Stimulated activated CD8-positive, alpha-beta memory T cell treated with anti-CD3 and anti-CD28 coated beads, Interleukin-4, amount 100 ng/mL, for 4 hours (primary cell): ENCODE measurements at regions not wholly inside any gene's neighbourhood (a gene's known extent, or its start where the extent isn't known, plus 50 kb on each side); places are given as distances from the start of the nearest gene placed in this dataset.

Experiments
- DNase-seq, 2 donors: peaks; one replicate each; pipeline ENCODE4 v3.0.0-alpha.2; 2020; ENCODE audit warnings: low read depth in 2 of 2, low spot score in 1 of 2

- no peak for DNase-seq
Observed at GRCh38 chr5:2453781-2454180, 297.7 kb downstream of the IRX2 start.

DNA sequence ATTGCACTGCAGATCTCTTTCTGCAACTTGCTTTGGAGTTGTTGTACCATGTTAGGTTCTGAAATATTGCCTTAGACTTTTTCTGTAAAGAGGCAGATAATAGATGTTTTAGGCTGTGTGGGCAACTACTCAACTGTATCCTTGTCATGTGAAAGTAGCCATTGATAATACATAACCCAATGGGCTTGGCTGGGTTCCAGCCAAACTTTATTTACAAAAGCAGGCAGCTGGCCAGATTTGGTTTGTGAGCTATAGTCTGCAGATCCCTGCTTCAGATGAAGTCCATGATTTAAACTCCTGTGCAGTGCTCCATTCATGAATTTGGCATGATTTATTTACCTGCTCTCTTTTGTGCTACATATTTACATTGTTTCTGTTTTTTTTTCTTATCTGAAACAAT is 300.4 kb downstream of the IRX2 start:
- no peak for DNase-seq

DNA sequence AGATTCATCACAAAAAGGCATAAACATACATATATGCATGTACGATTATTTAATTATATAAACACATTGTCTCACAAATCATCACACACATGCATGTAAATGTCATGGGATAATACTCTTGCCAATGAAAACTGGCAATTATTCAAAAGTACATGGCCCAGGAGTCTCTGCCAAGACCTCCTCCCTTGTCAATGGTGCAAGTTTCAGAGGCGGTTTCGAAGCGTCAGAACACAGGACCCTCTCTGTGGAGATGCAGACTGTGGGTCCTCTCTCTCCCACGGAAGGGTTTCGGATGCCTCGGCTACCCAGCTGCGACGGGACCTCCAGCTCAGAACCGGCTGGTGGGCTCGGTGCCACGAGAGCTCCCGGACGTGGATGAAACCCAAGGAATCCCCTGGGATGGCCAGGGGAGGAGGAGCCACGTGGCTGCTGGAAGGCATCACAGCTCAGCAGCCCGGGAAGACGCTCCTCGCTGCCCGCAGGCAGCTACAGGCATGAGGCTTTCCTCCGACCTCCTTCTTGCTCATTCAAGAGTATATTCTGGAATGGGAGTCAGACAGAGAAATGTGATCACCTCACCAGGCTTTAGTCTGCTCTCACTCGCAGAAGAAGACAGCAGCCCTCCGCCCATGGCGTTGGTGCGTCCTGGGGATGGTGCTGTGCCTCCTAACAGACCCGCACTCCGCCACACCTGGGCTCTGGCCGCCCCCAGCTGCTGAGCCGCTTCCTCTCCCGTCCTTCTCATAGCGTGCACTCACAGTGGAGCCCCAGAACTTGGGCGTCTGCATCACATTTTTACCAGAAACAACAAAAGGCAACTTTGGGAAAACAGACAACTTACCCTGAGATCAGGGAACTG is 308.8 kb downstream of the IRX2 start:
- DNase-seq = no peak

DNA sequence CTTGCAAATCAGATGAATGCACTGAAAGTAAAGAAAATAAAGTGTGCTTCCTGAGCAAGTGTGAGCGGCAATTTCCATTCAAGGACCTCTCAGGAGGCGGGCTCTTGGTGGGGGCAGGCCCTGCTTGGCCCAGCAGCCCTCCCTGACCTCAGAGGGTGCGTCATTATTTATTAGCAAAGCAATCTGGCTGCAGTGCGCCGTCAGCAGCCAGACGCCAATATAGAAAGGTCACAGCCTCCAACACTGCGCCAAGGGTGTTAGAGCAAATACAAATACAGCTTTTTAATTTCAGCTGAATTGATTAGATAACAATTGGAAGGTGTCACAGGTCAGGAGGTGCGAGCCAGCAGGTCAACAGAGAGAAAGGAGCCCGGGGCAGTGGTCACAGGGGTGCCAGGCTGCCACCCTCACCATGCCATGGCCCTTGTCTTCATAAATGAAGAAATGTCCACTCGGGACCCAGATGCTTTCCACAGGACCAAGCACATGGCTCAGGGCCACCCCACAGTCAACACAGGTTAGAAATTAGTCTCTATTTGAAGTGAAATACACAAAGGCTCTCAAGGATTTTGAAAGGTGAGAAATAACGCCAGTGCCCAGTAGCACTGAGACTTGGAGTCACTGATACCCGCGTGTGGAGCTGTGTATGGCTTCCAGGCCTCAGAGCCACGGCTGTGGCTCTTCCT is 309.8 kb downstream of the IRX2 start:
- DNase-seq = no peak

- no peak for DNase-seq
Observed at GRCh38 chr5:2439608-2440007, 311.9 kb downstream of the IRX2 start.

DNA sequence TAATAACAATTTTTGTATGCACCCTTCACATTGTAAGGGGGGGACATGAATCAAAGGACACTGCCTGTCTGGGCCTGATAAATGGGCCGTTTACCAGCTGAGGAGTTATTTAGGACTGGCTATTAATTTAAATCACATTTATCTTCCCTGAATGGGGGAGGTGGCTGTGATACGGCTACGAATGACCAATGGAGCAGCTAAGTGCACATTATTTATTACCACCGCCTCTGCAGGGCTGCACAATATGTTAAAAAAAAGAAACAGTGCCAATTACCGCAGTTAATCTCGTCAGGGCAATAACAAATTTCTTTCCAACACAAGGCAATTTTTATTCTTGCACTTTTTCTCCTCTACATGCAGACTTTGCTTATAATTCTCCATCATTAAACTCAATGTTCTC is 318.4 kb downstream of the IRX2 start:
- no peak for DNase-seq

- no peak for DNase-seq
Observed at GRCh38 chr5:2432076-2432920, 319.2 kb downstream of the IRX2 start.

DNA sequence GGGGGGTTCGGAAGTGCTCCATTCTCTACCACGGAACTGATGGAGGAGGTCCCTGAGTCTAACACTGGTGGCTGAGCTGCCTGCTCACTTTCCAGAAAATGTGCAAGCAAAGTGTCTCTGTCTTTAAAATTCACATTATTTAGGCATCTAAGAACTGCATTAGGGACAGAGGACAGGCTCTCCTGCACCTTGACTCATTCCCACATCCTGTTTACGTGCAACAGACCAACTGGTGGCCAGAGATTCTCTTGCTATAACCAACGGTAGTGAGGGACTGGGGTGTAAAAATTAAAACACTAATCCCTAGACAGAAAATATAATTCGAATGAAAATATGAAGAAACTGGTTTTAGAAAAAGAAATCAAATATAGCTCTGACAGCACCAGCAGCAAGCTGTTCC is 320.9 kb downstream of the IRX2 start:
- no peak for DNase-seq

- no peak for DNase-seq
Observed at GRCh38 chr5:2427983-2428382, 323.5 kb downstream of the IRX2 start.

- DNase-seq = no peak
Observed at GRCh38 chr5:2423634-2424033, 327.8 kb downstream of the IRX2 start.

GRCh38 chr5:2417301-2417700 is 334.2 kb downstream of the IRX2 start:
- DNase-seq = no peak

DNA sequence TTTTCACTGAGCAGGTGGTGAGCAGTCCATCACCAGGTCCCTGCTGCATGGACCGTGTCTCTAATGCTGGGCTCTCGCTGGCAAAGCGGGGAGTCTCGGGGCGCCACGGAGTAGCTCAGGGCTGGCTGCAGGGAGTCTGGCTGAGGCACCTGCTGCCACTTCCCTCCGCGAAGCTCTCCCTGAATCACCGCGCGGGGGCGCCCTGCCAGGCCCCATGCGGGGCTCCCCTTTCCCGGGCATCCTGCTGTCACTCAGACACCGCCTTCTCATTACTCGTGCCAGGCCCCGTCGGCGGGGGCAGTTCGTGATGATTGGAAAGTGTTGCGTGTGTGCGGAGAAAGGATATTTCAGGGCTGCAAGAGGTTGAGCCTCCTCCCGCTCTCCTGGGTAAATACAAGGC is 335.8 kb downstream of the IRX2 start:
- DNase-seq = no peak

DNA sequence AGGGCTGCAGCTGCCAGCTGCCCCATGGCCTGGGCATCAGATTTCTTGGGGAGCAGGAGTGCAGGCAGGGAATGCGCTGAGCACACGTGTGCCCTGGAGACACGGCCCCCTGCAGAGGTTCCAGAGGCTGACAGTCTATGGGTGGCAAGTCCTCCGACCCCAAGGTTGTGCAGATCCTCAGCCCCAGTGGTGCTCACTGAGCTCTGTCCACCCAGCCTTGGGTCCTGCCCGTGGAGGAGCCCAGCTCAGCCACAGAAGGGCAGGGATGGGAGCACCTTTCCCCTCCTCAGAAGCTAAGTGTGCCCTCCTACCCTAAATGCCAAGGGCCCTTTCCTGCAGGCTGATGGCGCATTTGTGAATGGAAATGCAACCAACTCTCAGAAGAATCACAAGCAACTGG is 341.0 kb downstream of the IRX2 start:
- no peak for DNase-seq

DNA sequence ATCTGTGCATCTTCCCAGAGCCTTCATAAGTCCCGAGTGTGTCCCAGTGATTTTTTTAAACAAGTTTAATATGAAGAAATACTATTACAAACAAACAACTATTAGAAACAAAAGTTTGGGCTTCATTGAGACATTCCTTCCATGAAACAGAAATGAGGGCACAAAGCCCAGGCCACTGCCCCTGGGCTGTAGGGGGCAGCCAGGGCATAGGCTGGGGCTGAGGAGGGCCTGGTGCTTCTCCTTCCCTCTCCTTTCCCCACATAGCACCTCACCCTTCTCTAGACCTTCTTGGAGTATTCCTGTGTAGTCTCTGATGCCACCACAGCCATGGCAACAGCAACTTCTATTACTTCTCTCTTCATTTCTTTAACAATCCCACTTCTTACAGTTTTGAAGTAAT is 348.2 kb downstream of the IRX2 start:
- DNase-seq = no peak

- no peak for DNase-seq
Observed at GRCh38 chr5:2399804-2400203, 351.7 kb downstream of the IRX2 start.

- DNase-seq = no peak
Observed at GRCh38 chr5:2399096-2399495, 352.4 kb downstream of the IRX2 start.

- DNase-seq = no peak
Observed at GRCh38 chr5:2393556-2393955, 357.9 kb downstream of the IRX2 start.

- DNase-seq = no peak
Observed at GRCh38 chr5:2391566-2391965, 359.9 kb downstream of the IRX2 start.

DNA sequence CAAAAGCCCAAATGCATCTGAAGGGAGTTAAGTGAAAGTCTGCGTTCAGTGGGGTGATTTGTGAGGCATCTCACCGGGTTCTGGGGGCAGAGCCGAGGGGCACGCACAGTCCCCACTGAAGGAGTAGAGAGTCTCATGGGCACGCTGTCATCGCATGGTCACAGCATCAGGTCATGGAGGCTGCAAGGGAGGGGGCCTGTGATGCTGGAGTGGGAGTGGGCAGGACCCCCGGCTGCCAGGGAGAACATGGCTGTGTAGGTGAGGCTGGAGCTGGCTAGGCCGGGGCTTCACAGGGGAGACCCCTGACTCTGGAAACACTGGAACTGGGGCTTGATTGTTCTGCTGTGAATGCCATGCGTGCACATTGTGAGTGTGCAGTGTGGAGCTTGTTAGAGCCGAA is 360.5 kb downstream of the IRX2 start:
- DNase-seq = no peak

DNA sequence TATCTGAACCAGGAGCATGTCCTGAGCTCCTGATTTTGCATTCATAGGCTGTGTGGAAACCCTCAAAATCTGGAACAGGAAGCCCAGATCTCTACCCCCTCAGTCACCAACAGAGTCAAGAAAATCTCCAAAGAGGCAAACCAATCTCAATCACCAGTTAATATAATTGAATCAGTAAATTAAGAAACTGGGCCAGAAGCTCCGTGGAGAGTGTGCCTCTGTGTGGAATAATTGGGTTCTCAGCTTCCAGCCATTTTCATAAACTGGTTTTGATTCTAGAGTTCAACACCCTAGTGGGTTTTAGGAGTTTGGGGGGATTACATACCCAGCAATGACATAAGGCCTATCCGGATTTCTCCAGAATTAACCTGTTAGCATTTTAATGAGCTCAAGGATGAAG is 362.9 kb downstream of the IRX2 start:
- DNase-seq = no peak

DNA sequence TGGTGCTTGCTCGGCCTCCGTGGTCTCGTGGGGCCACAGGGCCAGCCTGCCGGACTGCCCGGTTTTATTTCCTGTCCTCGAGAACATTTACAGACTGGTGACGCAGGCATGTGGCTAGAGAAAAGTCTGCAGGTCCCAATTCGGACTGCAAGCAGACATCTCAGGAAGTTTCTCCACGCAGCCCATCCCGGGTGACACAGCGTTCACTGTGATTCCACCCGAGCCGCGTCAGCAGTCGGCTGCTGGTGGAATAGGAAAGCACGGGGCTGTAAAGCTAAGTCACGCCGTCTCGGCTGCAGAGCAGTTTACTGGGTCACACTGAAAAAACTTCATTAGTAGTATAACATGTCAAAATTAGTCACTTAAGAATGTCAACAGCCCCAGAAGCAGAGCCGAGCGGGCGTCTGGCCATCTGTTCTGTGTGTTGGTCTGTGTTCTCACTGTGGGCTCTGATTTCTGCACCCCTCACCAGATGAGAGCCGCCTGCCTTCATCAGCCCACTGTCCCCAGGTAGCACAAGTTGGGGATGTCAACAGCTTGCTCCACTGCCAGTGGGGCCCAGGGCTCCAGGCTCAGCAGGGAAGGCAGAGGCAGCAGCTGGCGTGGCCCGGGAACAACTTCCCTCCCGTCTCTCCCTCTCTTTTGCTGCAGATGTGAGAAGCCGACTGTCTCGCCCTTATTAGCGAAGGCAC is 363.7 kb downstream of the IRX2 start:
- DNase-seq = no peak
